ENCODE measurements at regions not wholly inside any gene's neighbourhood (a gene's known extent, or its start where the extent isn't known, plus 50 kb on each side); places are given as distances from the start of the nearest gene placed in this dataset.

- H3K27me3 ChIP-seq (ENCODE audit: insufficient read depth, low read length, poor library complexity): no peaks in the 10 kb centered on the region
- TF ChIP-seq EZH2 (IDR thresholded peaks at IDR 0.05; ENCODE audit: borderline replicate concordance, low read depth, low read length, severe bottlenecking) (no peak), CTCF (IDR thresholded peaks at IDR 0.05; ENCODE audit: borderline replicate concordance, extremely low read depth, low read length, poor library complexity, severe bottlenecking) (no peak)
- no peaks in the 10 kb centered on the region for H3K79me2 ChIP-seq (ENCODE audit: insufficient read depth, low read length)
- no peak overlapping the region for H3K4me2 ChIP-seq (ENCODE audit: insufficient read depth, low read length)
- DNase-seq: no peak
- H3K4me3 ChIP-seq (ENCODE audit: low read depth in 1 of 2, low read length in 2 of 2): no peak overlapping the region
- H3K4me1 ChIP-seq (ENCODE audit: insufficient read depth, low read length): no peaks in the 10 kb centered on the region
- no peaks in the 10 kb centered on the region for H3K9me3 ChIP-seq (ENCODE audit: insufficient read depth, low read length, severe bottlenecking)
- no peak for ATAC-seq (ENCODE audit: insufficient read depth, low read depth)
- H3K36me3 ChIP-seq (ENCODE audit: insufficient read depth, low read length): no peaks in the 10 kb centered on the region
- H3K27ac ChIP-seq (ENCODE audit: low read length): no peak overlapping the region
- H3K9ac ChIP-seq (ENCODE audit: low read depth, low read length): no peak overlapping the region
- no peaks in the 10 kb centered on the region for H4K20me1 ChIP-seq (ENCODE audit: insufficient read depth, low read length)
- no peak overlapping the region for H2AFZ ChIP-seq (ENCODE audit: low read depth, low read length)
These were observed 144.1 kb upstream of the ACTBL2 start for GRCh38 chr5:57626703-57627102.

GRCh38 chr5:57621624-57622023 lies 139.0 kb upstream of the ACTBL2 start:
- Histone ChIP-seq H3K4me3 (ENCODE audit: low read depth in 1 of 2, low read length in 2 of 2) (no peak overlapping the region), H3K9me3 (ENCODE audit: insufficient read depth, low read length, severe bottlenecking) (no peaks in the 10 kb centered on the region), H3K4me1 (ENCODE audit: insufficient read depth, low read length) (no peaks in the 10 kb centered on the region), H3K4me2 (ENCODE audit: insufficient read depth, low read length) (no peak overlapping the region), H2AFZ (ENCODE audit: low read depth, low read length) (no peak overlapping the region), H3K27me3 (ENCODE audit: insufficient read depth, low read length, poor library complexity) (no peaks in the 10 kb centered on the region), H4K20me1 (ENCODE audit: insufficient read depth, low read length) (no peaks in the 10 kb centered on the region), H3K9ac (ENCODE audit: low read depth, low read length) (no peak overlapping the region), H3K79me2 (ENCODE audit: insufficient read depth, low read length) (no peaks in the 10 kb centered on the region), H3K36me3 (ENCODE audit: insufficient read depth, low read length) (no peaks in the 10 kb centered on the region), H3K27ac (ENCODE audit: low read length) (no peak overlapping the region)
- ATAC-seq (ENCODE audit: insufficient read depth, low read depth) (no peak), DNase-seq (no peak)
- TF ChIP-seq CTCF (IDR thresholded peaks at IDR 0.05; ENCODE audit: borderline replicate concordance, extremely low read depth, low read length, poor library complexity, severe bottlenecking): no peak
- TF ChIP-seq EZH2 (IDR thresholded peaks at IDR 0.05; ENCODE audit: borderline replicate concordance, low read depth, low read length, severe bottlenecking): no peak

- no peaks in the 10 kb centered on the region for H3K36me3 ChIP-seq (ENCODE audit: insufficient read depth, low read length)
- no peak overlapping the region for H3K27ac ChIP-seq (ENCODE audit: low read length)
- no peaks in the 10 kb centered on the region for H3K27me3 ChIP-seq (ENCODE audit: insufficient read depth, low read length, poor library complexity)
- no peak overlapping the region for H2AFZ ChIP-seq (ENCODE audit: low read depth, low read length)
- H3K9me3 ChIP-seq (ENCODE audit: insufficient read depth, low read length, severe bottlenecking): no peaks in the 10 kb centered on the region
- no peak overlapping the region for H3K4me3 ChIP-seq (ENCODE audit: low read depth in 1 of 2, low read length in 2 of 2)
- DNase-seq: no peak
- no peaks in the 10 kb centered on the region for H3K79me2 ChIP-seq (ENCODE audit: insufficient read depth, low read length)
- H3K4me2 ChIP-seq (ENCODE audit: insufficient read depth, low read length): no peak overlapping the region
- no peak for ATAC-seq (ENCODE audit: insufficient read depth, low read depth)
- no peak overlapping the region for H3K9ac ChIP-seq (ENCODE audit: low read depth, low read length)
- H4K20me1 ChIP-seq (ENCODE audit: insufficient read depth, low read length): no peaks in the 10 kb centered on the region
- H3K4me1 ChIP-seq (ENCODE audit: insufficient read depth, low read length): no peaks in the 10 kb centered on the region
- TF ChIP-seq EZH2 (IDR thresholded peaks at IDR 0.05; ENCODE audit: borderline replicate concordance, low read depth, low read length, severe bottlenecking) (no peak), CTCF (IDR thresholded peaks at IDR 0.05; ENCODE audit: borderline replicate concordance, extremely low read depth, low read length, poor library complexity, severe bottlenecking) (no peak)
These were observed 136.3 kb upstream of the ACTBL2 start for GRCh38 chr5:57618767-57619381.
